Activated B cell treated with CpG ODN at 0.5 μM for 24 hours (primary cell): ENCODE measurements at regions not wholly inside any gene's neighbourhood (a gene's known extent, or its start where the extent isn't known, plus 50 kb on each side); places are given as distances from the start of the nearest gene placed in this dataset.
"Not testable (repeated sequence)": the region's sequence is repeated elsewhere in the genome, so short reads cannot be mapped to it uniquely, and the experiment has no call there.

Experiments
- ATAC-seq: fragments of 200-7000 bp; cut with Tn5 transposase; one replicate; pipeline ENCODE4 v1.10.0; 2021; ENCODE audit warnings: low read depth, mild to moderate bottlenecking, moderate library complexity
- CTCF ChIA-PET: fragments of 350-600 bp; sonication (Branson Sonifier 250); formaldehyde crosslinking; loops from one replicate; lab custom pipeline; 2021; ENCODE audit warnings: antibody characterized with exemption; lab: Charles Lee
- POLR2A ChIA-PET: fragments of 350-600 bp; sonication (Branson Sonifier 250); formaldehyde crosslinking; loops from one replicate; lab custom pipeline; 2021; ENCODE audit warnings: antibody characterized with exemption; lab: Charles Lee
- DNase-seq: peaks from one replicate; pipeline ENCODE4 v3.0.0; 2022
- H3K27ac Mint-ChIP-seq: one replicate; pipeline ENCODE4 v1.8.0; 2020; ENCODE audit warnings: mixed read lengths
- H3K27me3 Mint-ChIP-seq: one replicate; pipeline ENCODE4 v1.8.0; 2021; ENCODE audit warnings: mixed read lengths
- H3K36me3 Mint-ChIP-seq: one replicate; pipeline ENCODE4 v1.8.0; 2021; ENCODE audit warnings: low read depth, mixed read lengths
- H3K4me1 Mint-ChIP-seq: one replicate; pipeline ENCODE4 v1.8.0; 2021; ENCODE audit warnings: mixed read lengths
- H3K4me3 Mint-ChIP-seq: one replicate; pipeline ENCODE4 v1.8.0; 2020; ENCODE audit warnings: mild to moderate bottlenecking, mixed read lengths
- H3K9me3 Mint-ChIP-seq: one replicate; pipeline ENCODE4 v1.8.0; 2020; ENCODE audit warnings: mixed read lengths
- CTCF ChIP-seq: fragments of 200-600 bp; IDR thresholded peaks from one replicate; pipeline ENCODE4 v1.8.0; 2022; ENCODE audit warnings: antibody characterized with exemption, mild to moderate bottlenecking
- intact Hi-C: fragments of 100-400 bp; cut with micrococcal nuclease; formaldehyde crosslinking; loops from one replicate; pipeline ENCODE4 v1.15.1; 2024

GRCh38 chr22:49457946-49458707, 369.5 kb downstream of the BRD1 start:
- Mint-ChIP-seq H3K27ac (no peak overlapping the region), H3K9me3 (no peaks in the 10 kb centered on the region), H3K4me1 (no peaks in the 10 kb centered on the region), H3K4me3 (no peak overlapping the region), H3K27me3 (peaks cover 5% of the 10 kb centered on the region), H3K36me3 (no peaks in the 10 kb centered on the region)
- no peak for DNase-seq
- intact Hi-C loops = no loop called here
- POLR2A ChIA-PET = no interaction called here
- TF ChIP-seq CTCF = no peak
- ATAC-seq = no peak
- CTCF ChIA-PET = no interaction called here

- ChIA-PET POLR2A (no interaction called here), CTCF (no interaction called here)
- Mint-ChIP-seq H3K27me3 (peaks cover 5% of the 10 kb centered on the region), H3K4me1 (no peaks in the 10 kb centered on the region), H3K4me3 (no peak overlapping the region), H3K27ac (no peak overlapping the region), H3K9me3 (no peaks in the 10 kb centered on the region), H3K36me3 (no peaks in the 10 kb centered on the region)
- intact Hi-C loops = no loop called here
- ATAC-seq (no peak), DNase-seq (no peak)
- no peak for TF ChIP-seq CTCF
Measured at GRCh38 chr22:49457146-49457545, 370.5 kb downstream of the BRD1 start.

GRCh38 chr22:49455595-49455994, 372.1 kb downstream of the BRD1 start:
- Mint-ChIP-seq H3K36me3 (no peaks in the 10 kb centered on the region), H3K27ac (no peak overlapping the region), H3K9me3 (no peaks in the 10 kb centered on the region), H3K4me3 (no peak overlapping the region), H3K4me1 (no peaks in the 10 kb centered on the region), H3K27me3 (peaks cover 7% of the 10 kb centered on the region)
- intact Hi-C loops = no loop called here
- ChIA-PET CTCF (no interaction called here), POLR2A (no interaction called here)
- no peak for ATAC-seq
- no peak for DNase-seq
- TF ChIP-seq CTCF = no peak

GRCh38 chr22:49454726-49455125, 372.9 kb downstream of the BRD1 start:
- ChIA-PET CTCF (no interaction called here), POLR2A (no interaction called here)
- Mint-ChIP-seq H3K27ac (no peak overlapping the region), H3K9me3 (no peaks in the 10 kb centered on the region), H3K27me3 (peaks cover 14% of the 10 kb centered on the region), H3K4me1 (no peaks in the 10 kb centered on the region), H3K36me3 (no peaks in the 10 kb centered on the region), H3K4me3 (no peak overlapping the region)
- ATAC-seq (no peak), DNase-seq (no peak)
- no peak for TF ChIP-seq CTCF
- intact Hi-C loops = no loop called here

- TF ChIP-seq CTCF = no peak
- no peaks in the 10 kb centered on the region for H3K36me3 Mint-ChIP-seq
Measured at GRCh38 chr22:49453771-49454170, 373.9 kb downstream of the BRD1 start.

GRCh38 chr22:49453019-49453418, 374.7 kb downstream of the BRD1 start:
- POLR2A ChIA-PET, H3K36me3 Mint-ChIP-seq, H3K4me1 Mint-ChIP-seq, H3K9me3 Mint-ChIP-seq, intact Hi-C loops, ATAC-seq, DNase-seq, CTCF ChIA-PET, H3K27ac Mint-ChIP-seq, H3K4me3 Mint-ChIP-seq: not testable (repeated sequence)
- H3K27me3 Mint-ChIP-seq = peaks cover 23% of the 10 kb centered on the region

More at GRCh38 chr22:49453771-49454170, 373.9 kb downstream of the BRD1 start:
- Mint-ChIP-seq H3K9me3 (no peaks in the 10 kb centered on the region), H3K27ac (no peak overlapping the region), H3K4me3 (no peak overlapping the region), H3K4me1 (no peaks in the 10 kb centered on the region), H3K27me3 (peaks cover 23% of the 10 kb centered on the region)
- CTCF ChIA-PET = no interaction called here
- intact Hi-C loops = no loop called here
- ATAC-seq (no peak), DNase-seq (no peak)
- POLR2A ChIA-PET = no interaction called here
